ENCODE measurements at regions not wholly inside any gene's neighbourhood (a gene's known extent, or its start where the extent isn't known, plus 50 kb on each side); places are given as distances from the start of the nearest gene placed in this dataset.
"Not testable (repeated sequence)": the region's sequence is repeated elsewhere in the genome, so short reads cannot be mapped to it uniquely, and the experiment has no call there.

GRCh38 chr7:91614431-91614830 is 266.1 kb downstream of the MTERF1 start:
- no peak for DNase-seq (ENCODE audit: low read depth)
- TF ChIP-seq CTCF (IDR thresholded peaks at IDR 0.05; ENCODE audit: low read depth, low read length, missing control alignments) = no peak

GRCh38 chr7:91618776-91619765 is 261.4 kb downstream of the MTERF1 start:
- DNase-seq (ENCODE audit: low read depth) = no peak
- H3K4me3 ChIP-seq (ENCODE audit: low read depth, low read length) = no peak overlapping the region
- TF ChIP-seq CTCF (IDR thresholded peaks at IDR 0.05; ENCODE audit: low read depth, low read length, missing control alignments) = no peak

More at GRCh38 chr7:91614431-91614830, 266.1 kb downstream of the MTERF1 start:
- H3K4me3 ChIP-seq (ENCODE audit: low read depth, low read length) = no peak overlapping the region

- no peak for TF ChIP-seq CTCF (IDR thresholded peaks at IDR 0.05; ENCODE audit: low read depth, low read length, missing control alignments)
- no peak for DNase-seq (ENCODE audit: low read depth)
- no peak overlapping the region for H3K4me3 ChIP-seq (ENCODE audit: low read depth, low read length)
These were observed 259.7 kb downstream of the MTERF1 start for GRCh38 chr7:91620827-91621226.

GRCh38 chr7:91627324-91627723 is 253.2 kb downstream of the MTERF1 start:
- DNase-seq (ENCODE audit: low read depth); H3K4me3 ChIP-seq (ENCODE audit: low read depth, low read length): not testable (repeated sequence)

- no peak for DNase-seq (ENCODE audit: low read depth)
- TF ChIP-seq CTCF (IDR thresholded peaks at IDR 0.05; ENCODE audit: low read depth, low read length, missing control alignments) = no peak
- no peak overlapping the region for H3K4me3 ChIP-seq (ENCODE audit: low read depth, low read length)
These were observed 251.8 kb downstream of the MTERF1 start for GRCh38 chr7:91628742-91629141.

- no peak for DNase-seq (ENCODE audit: low read depth)
- no peak overlapping the region for H3K4me3 ChIP-seq (ENCODE audit: low read depth, low read length)
- TF ChIP-seq CTCF (IDR thresholded peaks at IDR 0.05; ENCODE audit: low read depth, low read length, missing control alignments) = no peak
These were observed 249.7 kb downstream of the MTERF1 start for GRCh38 chr7:91630581-91631380.

GRCh38 chr7:91632234-91632940 is 248.1 kb downstream of the MTERF1 start:
- TF ChIP-seq CTCF (IDR thresholded peaks at IDR 0.05; ENCODE audit: low read depth, low read length, missing control alignments) = no peak
- no peak for DNase-seq (ENCODE audit: low read depth)
- no peak overlapping the region for H3K4me3 ChIP-seq (ENCODE audit: low read depth, low read length)

All from GM12864 (cell line).